MM.1S (cell line): ENCODE measurements at regions not wholly inside any gene's neighbourhood (a gene's known extent, or its start where the extent isn't known, plus 50 kb on each side); places are given as distances from the start of the nearest gene placed in this dataset.

ENCODE experiments used
- DNase-seq: peaks from one replicate; pipeline ENCODE4 v3.0.0-alpha.2; 2015
- H2AFZ ChIP-seq: fragments of 300-600 bp; sonication (generic); 2 replicates; pipeline ENCODE4 v1.6.0; 2016; ENCODE audit warnings: antibody characterized with exemption, low read length
- H3F3A ChIP-seq: fragments of 300-600 bp; sonication (generic); 2 replicates; pipeline ENCODE4 v1.6.1; 2016; ENCODE audit warnings: mild to moderate bottlenecking, antibody characterized with exemption, low read length, moderate library complexity, mixed read lengths; ENCODE audit not compliant: insufficient read depth
- H3K27ac ChIP-seq: fragments of 300-600 bp; sonication (generic); 2 replicates; pipeline ENCODE4 v1.5.1; 2016; ENCODE audit warnings: mild to moderate bottlenecking, low read length
- H3K27me3 ChIP-seq: fragments of 300-600 bp; sonication (generic); replicated peaks from 2 replicates; pipeline ENCODE4 v1.6.0; 2016; ENCODE audit warnings: low read length; ENCODE audit not compliant: insufficient read depth
- H3K36me3 ChIP-seq: fragments of 300-600 bp; sonication (generic); replicated peaks from 2 replicates; pipeline ENCODE4 v1.6.1; 2016; ENCODE audit warnings: mild to moderate bottlenecking, low read length, mixed read lengths; ENCODE audit not compliant: insufficient read depth
- H3K4me1 ChIP-seq: fragments of 300-600 bp; sonication (generic); 2 replicates; pipeline ENCODE4 v1.6.1; 2016; ENCODE audit warnings: low read length, mixed read lengths
- H3K4me2 ChIP-seq: fragments of 300-600 bp; sonication (generic); 2 replicates; pipeline ENCODE4 v1.6.0; 2016; ENCODE audit warnings: low read depth, low read length
- H3K4me3 ChIP-seq: fragments of 300-600 bp; sonication (generic); 2 replicates; pipeline ENCODE4 v1.5.1; 2016; ENCODE audit warnings: low read length, mixed read lengths
- H3K79me2 ChIP-seq: fragments of 300-600 bp; sonication (generic); 2 replicates; pipeline ENCODE4 v1.6.1; 2016; ENCODE audit warnings: mixed run types, low read length, mixed read lengths
- H3K9ac ChIP-seq: fragments of 300-600 bp; sonication (generic); 2 replicates; pipeline ENCODE4 v1.6.1; 2016; ENCODE audit warnings: low read length, mixed read lengths
- H3K9me2 ChIP-seq: fragments of 300-600 bp; sonication (generic); replicated peaks from 2 replicates; pipeline ENCODE4 v1.6.1; 2016; ENCODE audit warnings: mild to moderate bottlenecking, low read length, mixed read lengths; ENCODE audit not compliant: insufficient read depth
- H3K9me3 ChIP-seq: fragments of 300-600 bp; sonication (generic); replicated peaks from 2 replicates; pipeline ENCODE4 v1.6.1; 2016; ENCODE audit warnings: mild to moderate bottlenecking, low read length, mixed read lengths; ENCODE audit not compliant: insufficient read depth
- H4K20me1 ChIP-seq: fragments of 300-600 bp; sonication (generic); 2 replicates; pipeline ENCODE4 v1.6.1; 2016; ENCODE audit warnings: mild to moderate bottlenecking, low read length, moderate library complexity, mixed read lengths; ENCODE audit not compliant: insufficient read depth
- CTCF ChIP-seq: fragments of 300-600 bp; sonication (generic); IDR thresholded peaks from 2 replicates; pipeline ENCODE4 v1.5.1; 2016; ENCODE audit warnings: antibody characterized with exemption, low read length, mixed read lengths
- EZH2 ChIP-seq: fragments of 300-600 bp; sonication (generic); optimal IDR thresholded peaks from 2 replicates; pipeline ENCODE3; 2017; ENCODE audit warnings: low read depth, mild to moderate bottlenecking, antibody characterized with exemption, low read length, mixed read lengths
- EZH2phosphoT487 ChIP-seq: fragments of 300-600 bp; sonication (generic); IDR thresholded peaks from 2 replicates; pipeline ENCODE4 v1.6.1; 2018; ENCODE audit warnings: antibody characterized with exemption, low read length

GRCh38 chr17:12459736-12460135 lies 206.0 kb upstream of the MYOCD start:
- H3K4me2 ChIP-seq, result no peak overlapping the region
- H3K4me3 ChIP-seq, result no peak overlapping the region
- no peaks in the 10 kb centered on the region for H3K4me1 ChIP-seq
- H3K27ac ChIP-seq, result no peak overlapping the region
- no peak overlapping the region for H2AFZ ChIP-seq
- no peaks in the 10 kb centered on the region for H3F3A ChIP-seq
- no peaks in the 10 kb centered on the region for H3K9me2 ChIP-seq
- no peak for DNase-seq
- no peaks in the 10 kb centered on the region for H3K9me3 ChIP-seq
- no peak overlapping the region for H3K9ac ChIP-seq
- H3K79me2 ChIP-seq, result no peaks in the 10 kb centered on the region
- TF ChIP-seq CTCF (no peak), EZH2phosphoT487 (no peak), EZH2 (no peak)
- no peaks in the 10 kb centered on the region for H4K20me1 ChIP-seq
- H3K27me3 ChIP-seq, result no peaks in the 10 kb centered on the region
- H3K36me3 ChIP-seq, result no peaks in the 10 kb centered on the region

- Histone ChIP-seq H3K4me1 (no peaks in the 10 kb centered on the region), H3K36me3 (no peaks in the 10 kb centered on the region), H2AFZ (no peak overlapping the region), H4K20me1 (no peaks in the 10 kb centered on the region), H3K9me2 (no peaks in the 10 kb centered on the region), H3K27ac (no peak overlapping the region), H3K4me3 (no peak overlapping the region), H3K27me3 (no peaks in the 10 kb centered on the region), H3K9ac (no peak overlapping the region), H3K79me2 (no peaks in the 10 kb centered on the region), H3K4me2 (no peak overlapping the region), H3K9me3 (no peaks in the 10 kb centered on the region), H3F3A (no peaks in the 10 kb centered on the region)
- DNase-seq, result no peak
- no peak for TF ChIP-seq EZH2
- TF ChIP-seq CTCF, result no peak
- no peak for TF ChIP-seq EZH2phosphoT487
Measured at GRCh38 chr17:12463102-12463501, 202.6 kb upstream of the MYOCD start.

GRCh38 chr17:12472252-12473173 lies 193.2 kb upstream of the MYOCD start:
- H3K79me2 ChIP-seq, result no peaks in the 10 kb centered on the region
- no peaks in the 10 kb centered on the region for H3K9me3 ChIP-seq
- H3K9ac ChIP-seq, result no peak overlapping the region
- TF ChIP-seq EZH2 (no peak), EZH2phosphoT487 (no peak), CTCF (no peak)
- H3K4me1 ChIP-seq, result no peaks in the 10 kb centered on the region
- no peak overlapping the region for H3K4me3 ChIP-seq
- H3K4me2 ChIP-seq, result no peak overlapping the region
- H3K36me3 ChIP-seq, result no peaks in the 10 kb centered on the region
- DNase-seq, result no peak
- H3F3A ChIP-seq, result no peaks in the 10 kb centered on the region
- H2AFZ ChIP-seq, result no peak overlapping the region
- H4K20me1 ChIP-seq, result no peaks in the 10 kb centered on the region
- H3K9me2 ChIP-seq, result no peaks in the 10 kb centered on the region
- no peaks in the 10 kb centered on the region for H3K27me3 ChIP-seq
- no peak overlapping the region for H3K27ac ChIP-seq
